ENCODE measurements at regions not wholly inside any gene's neighbourhood (a gene's known extent, or its start where the extent isn't known, plus 50 kb on each side); places are given as distances from the start of the nearest gene placed in this dataset.
"Not testable (repeated sequence)": the region's sequence is repeated elsewhere in the genome, so short reads cannot be mapped to it uniquely, and the experiment has no call there.

- DNase-seq (ENCODE audit: low spot score): no peak
Measured at GRCh38 chr13:97520061-97520460, 86.1 kb downstream of the RAP2A start.

DNA sequence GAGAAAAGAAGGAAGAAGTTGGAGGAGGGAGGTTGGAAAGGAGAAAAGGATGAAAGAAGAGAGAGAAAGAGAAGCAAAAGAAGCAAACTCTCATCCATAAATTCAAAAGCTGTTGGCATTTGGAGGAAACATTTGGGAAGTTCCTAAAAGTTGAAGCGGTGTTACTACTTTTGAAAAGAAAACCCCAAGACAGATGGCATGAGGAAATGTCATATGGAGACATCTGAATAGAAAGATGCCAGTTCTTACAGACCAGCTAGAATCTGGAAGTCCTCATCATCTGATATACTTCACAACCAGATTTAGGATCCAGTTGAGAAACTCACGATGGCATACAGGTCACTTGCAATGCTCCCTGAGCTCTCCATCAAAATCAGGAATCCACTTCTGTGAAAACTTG, 86.9 kb downstream of the RAP2A start:
- DNase-seq (ENCODE audit: low spot score): no peak

DNA sequence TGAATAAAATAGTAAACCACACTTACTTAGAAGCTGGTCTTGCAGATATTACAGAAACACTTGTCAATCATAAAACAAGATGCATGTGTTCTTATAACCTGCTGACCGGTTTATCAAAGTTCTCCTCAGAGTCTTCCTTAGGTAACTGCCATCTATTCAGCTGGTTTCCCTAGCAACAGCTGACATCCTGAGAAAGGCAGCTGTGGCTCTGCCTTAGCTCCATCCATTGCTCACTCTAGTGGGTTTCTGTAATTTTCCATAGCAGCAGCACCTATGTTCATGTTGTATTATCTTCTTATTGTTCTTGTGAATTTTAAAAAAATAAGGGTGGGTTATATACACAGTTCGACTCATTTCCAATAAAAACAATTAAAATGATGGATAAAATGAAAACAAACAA, 87.8 kb downstream of the RAP2A start:
- DNase-seq (ENCODE audit: low spot score): no peak

DNA sequence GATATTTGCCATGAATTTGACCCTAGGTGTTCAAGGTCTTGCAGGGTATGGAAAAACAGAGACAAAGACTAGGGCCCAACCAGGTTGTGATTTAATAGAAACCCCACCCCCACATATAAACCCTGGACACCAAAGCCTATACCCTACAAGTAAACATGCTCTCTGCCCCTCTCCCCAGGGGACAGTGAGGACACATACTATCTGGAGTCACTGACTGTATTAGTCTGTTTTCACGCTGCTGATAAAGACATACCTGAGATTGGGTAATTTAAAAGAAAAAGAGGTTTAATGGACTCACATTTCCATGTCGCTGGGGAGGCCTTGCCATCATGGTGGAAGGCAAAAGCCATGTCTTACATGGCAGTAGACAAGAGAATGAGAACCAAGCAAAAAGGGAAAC, 88.3 kb downstream of the RAP2A start:
- no peak for DNase-seq (ENCODE audit: low spot score)

GRCh38 chr13:97526556-97526955, 92.6 kb downstream of the RAP2A start:
- no peak for DNase-seq (ENCODE audit: low spot score)

GRCh38 chr13:97528518-97528917, 94.5 kb downstream of the RAP2A start:
- DNase-seq (ENCODE audit: low spot score): no peak

GRCh38 chr13:97534540-97534939, 100.6 kb downstream of the RAP2A start:
- DNase-seq (ENCODE audit: low spot score): no peak

DNA sequence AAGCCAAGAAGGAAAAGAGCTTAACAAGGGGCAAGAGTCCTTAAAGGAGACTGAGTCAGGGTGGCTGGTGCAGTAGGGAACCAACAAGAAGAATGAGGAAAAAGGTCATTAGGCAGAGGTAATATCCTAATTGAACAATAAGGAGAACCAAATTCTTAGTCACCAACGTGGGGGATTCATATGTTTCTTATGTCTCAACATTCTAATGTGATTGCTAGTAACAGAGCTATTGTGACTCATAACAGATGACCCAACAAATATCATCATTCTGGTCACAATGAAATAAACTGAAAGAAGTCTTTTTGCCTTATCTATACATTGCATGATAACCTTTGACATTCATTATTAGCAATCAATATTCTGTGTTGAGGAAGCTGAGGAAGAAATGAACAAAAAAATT, 101.6 kb downstream of the RAP2A start:
- DNase-seq (ENCODE audit: low spot score): no peak

DNA sequence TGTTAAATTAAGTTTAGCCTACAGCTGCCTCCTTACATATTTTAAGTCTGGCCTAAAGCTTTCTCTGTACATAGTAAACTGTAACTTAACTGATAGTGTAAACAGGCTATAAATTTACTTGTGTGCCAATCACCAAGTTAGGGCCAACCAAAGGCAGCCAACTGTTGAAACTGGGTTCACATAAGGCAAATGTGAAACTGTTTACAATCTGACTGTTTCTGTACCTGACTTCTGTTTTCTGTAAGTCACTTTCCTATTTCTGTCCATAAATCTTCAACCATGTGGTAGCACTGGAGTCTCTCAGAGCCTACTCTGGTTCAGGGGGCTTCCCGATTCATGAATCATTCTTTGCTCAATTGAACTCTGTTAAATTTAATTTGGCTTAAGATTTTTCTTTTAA, 103.1 kb downstream of the RAP2A start:
- no peak for DNase-seq (ENCODE audit: low spot score)

DNA sequence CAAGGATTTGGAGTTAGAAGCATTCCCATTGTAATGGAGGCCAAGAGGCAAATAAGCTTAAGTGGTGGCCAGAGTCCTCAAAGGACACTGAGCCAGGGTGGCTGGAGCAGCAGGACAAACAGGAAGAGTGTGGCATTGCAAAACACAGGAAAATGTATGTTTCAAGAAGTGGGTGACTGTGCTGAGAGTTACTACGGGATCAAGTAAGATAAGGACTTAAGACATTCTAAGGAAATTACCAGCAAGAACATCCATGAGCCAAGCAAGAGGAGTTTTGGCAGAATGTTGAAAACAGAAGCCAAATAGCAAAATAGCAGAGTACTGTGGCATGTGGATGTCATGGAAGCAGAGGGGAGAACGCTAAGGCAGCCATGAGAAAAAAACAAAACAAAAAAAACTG, 104.2 kb downstream of the RAP2A start:
- no peak for DNase-seq (ENCODE audit: low spot score)

GRCh38 chr13:97539651-97540610, 106.0 kb downstream of the RAP2A start:
- no peak for DNase-seq (ENCODE audit: low spot score)

DNA sequence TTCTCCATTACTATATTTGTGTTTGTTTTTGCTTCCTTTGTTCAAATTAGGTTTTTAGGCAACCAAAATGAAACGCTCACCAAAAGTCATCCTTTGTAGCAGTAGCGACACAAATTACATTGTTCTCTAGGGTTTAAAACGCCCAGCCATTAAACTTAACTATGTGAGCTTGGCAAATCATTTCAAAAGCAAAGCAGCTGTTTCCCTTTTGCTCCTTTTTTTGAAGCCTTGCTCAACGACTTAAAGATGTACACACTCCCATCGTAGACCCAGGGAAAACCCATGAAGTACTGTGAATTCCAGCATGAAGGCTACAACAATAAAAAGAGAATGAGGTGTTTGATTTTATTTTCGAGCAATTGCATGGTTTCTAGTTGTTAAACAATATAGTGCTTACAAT, 106.7 kb downstream of the RAP2A start:
- DNase-seq (ENCODE audit: low spot score): no peak

DNA sequence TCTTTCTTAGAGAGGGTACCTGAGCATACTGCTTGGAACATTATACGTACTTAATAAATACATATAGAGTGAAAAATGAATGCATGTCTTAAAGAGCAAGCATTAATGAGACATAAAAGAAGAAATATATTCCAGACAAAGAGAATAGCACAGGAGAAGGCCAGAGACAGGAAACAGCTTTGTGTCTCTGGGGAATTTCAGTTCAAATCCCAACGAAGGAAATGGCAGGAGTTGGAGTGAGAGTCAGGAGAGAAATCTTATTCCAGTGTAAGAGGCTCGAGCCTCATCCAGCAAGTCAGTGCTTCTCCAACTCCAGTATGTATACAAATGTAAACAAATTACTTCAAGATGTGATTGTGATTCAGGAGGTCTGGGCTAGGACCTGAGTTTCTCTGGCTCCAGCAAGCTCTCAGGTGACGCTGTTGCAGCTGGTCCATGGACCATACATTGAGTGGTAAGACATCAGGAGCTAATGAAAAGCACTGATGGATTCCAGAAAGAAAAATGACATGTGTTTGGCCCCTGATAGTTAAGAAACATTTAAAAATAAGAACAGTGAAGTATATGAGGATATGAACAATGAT, 108.2 kb downstream of the RAP2A start:
- DNase-seq (ENCODE audit: low spot score): no peak

DNA sequence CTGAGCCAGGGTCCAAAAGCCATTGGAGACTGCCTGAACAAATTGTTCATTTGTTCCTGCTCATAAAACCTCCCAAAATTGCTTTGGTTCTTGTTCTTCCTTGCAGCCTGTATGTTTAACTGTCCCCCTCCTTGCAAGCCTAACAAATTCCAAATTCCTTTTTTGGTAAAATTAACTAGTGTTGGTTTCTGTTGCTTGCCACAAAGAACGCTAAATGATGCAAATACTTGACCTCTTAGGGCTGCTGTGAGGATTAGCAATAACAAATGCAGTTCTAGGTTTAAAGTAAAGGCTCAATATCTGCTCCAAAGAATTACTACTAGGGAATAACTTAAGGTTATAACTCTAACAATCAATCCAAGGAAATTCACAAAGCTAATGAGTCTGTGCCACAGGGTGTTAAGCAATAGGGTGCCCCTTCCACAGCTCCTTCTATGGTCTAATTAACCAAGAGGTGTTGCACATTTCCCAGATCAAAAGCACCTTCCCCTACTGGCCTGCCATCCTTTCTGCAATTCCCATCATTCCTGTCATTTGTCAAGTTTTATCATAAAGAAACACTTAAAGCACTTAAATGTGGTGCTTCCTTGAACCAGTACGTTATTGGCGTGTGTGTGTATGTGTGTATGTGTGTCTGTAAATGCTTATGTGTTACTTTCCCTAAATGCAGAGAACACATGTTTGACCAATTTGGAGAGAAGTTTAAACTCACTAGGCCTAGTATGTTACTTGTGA, 110.2 kb downstream of the RAP2A start:
- no peak for DNase-seq (ENCODE audit: low spot score)

GRCh38 chr13:97544971-97545499, 111.1 kb downstream of the RAP2A start:
- DNase-seq (ENCODE audit: low spot score): not testable (repeated sequence)

DNA sequence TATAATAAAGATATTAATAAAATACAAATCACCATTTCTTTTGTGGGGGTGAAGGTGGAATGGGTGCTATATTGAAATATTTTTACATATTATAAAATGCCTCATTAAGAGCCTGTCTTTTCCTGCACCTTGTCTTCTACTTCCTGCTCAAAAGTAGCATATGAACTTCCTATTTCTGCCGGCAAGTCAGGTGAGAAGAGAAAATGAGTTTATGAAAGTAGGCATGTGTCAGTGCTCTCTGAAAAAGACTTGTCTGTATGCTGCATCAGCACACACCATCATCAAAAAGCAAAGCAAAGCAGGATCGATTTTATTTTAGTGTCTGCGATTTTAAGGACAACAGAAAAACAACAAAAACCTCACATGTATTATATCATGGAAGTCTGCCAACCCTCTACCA, 114.2 kb downstream of the RAP2A start:
- no peak for DNase-seq (ENCODE audit: low spot score)

DNA sequence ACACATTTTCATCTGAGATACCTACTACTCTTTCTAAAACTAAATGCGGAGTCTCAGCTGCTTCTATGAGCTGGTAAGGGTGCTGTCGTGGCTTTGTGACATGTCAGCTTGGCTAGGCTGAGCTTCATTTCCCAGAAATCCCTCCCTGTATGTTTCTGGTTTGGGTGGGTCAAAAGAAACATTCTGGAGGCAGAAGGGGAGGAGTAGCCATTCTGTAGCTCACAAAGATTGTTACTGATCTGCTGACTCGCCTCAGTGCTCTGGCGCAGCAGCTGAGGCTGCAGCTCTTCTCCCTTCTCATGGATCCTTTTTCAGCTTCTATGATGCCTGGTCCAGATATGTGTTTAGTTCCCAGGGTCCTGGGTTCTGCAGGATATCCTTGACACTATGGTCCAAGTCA, 114.7 kb downstream of the RAP2A start:
- DNase-seq (ENCODE audit: low spot score): no peak

DNA sequence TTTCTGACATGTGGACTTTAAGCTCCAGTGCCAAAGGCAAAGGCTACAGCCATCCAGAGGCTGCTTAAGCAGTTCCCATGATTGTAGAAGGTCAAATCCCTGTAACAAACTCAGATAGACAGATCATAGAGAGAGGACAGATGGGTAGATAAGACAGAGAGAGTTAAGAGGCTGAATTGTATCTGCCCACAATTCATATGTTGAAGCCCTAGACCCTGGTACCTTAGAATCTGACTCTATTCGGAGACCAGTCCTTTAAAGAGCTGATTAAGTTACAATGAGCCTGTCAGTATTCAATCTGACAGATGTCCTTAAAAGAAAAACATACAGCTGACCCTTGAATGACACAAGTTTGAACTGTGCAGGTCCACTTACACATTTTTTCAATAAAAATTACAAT, 115.2 kb downstream of the RAP2A start:
- DNase-seq (ENCODE audit: low spot score): no peak

GRCh38 chr13:97554496-97554895, 120.5 kb downstream of the RAP2A start:
- no peak for DNase-seq (ENCODE audit: low spot score)

GRCh38 chr13:97555034-97555433, 121.1 kb downstream of the RAP2A start:
- DNase-seq (ENCODE audit: low spot score): no peak

DNA sequence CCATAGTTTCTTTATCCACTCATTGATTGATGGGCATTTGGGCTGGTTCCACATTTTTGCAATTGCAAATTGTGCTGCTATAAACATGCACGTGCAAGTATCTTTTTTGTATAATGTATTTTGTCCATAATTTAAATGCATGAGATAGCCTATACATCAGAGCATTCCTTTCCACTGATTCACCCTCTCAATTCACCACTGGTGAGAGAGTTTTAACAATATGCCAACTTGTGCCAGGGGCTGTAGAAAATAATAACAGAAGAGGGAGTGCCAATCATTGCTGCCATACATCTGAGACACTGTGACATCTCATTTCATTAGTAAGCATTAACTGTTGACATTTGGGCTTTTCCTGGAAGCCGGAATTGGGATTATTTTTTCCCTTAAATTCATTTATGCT, 125.1 kb downstream of the RAP2A start:
- DNase-seq (ENCODE audit: low spot score): no peak

- DNase-seq (ENCODE audit: low spot score): no peak
Measured at GRCh38 chr13:97559981-97560380, 126.0 kb downstream of the RAP2A start.

DNA sequence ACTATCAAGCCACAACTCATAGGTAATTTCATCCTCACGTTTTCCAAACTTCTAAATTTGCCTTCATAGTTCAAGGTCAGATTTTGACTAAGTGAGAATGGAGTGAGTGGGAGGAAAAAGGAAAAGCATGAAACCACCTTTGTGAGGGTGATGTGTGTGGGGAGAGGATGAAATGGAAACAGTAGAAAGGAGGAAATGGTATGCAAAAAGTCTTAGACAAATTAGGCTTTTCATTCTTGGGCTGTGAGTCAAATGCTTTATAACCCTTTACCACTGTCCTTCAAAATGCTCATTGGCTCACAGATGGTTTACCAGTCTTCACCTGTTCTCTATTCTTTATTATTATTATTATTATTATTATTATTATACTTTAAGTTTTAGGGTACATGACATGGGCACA, 127.2 kb downstream of the RAP2A start:
- no peak for DNase-seq (ENCODE audit: low spot score)

Measured in globus pallidus (tissue), 1 donor.